ENCODE measurements at regions not wholly inside any gene's neighbourhood (a gene's known extent, or its start where the extent isn't known, plus 50 kb on each side); places are given as distances from the start of the nearest gene placed in this dataset.

- TF ChIP-seq CTCF (IDR thresholded peaks at IDR 0.05) (no peak), POLR2A (IDR thresholded peaks at IDR 0.05) (no peak), POLR2AphosphoS5 (IDR thresholded peaks at IDR 0.05) (no peak), EP300 (IDR thresholded peaks at IDR 0.05) (no peak)
Measured at GRCh38 chr5:4882186-4882585, 257.9 kb upstream of the ADAMTS16 start.
